ENCODE measurements at regions not wholly inside any gene's neighbourhood (a gene's known extent, or its start where the extent isn't known, plus 50 kb on each side); places are given as distances from the start of the nearest gene placed in this dataset.

GRCh38 chr11:15905366-15906104 lies 450.8 kb downstream of the SOX6 start:
- peak; percentile 23 to 46 for DNase-seq
- 77 to 84% methylated on average over 13 to 16 of the region's 21 CpGs for WGBS, 2 donors
- intact Hi-C loops (cut with DNase I) = no loop called here
- no peaks in the 10 kb centered on the region for H3K4me1 ChIP-seq
- H3K4me3 ChIP-seq (replicated peaks in 1 of 3) = no peak overlapping the region
- no peaks in the 10 kb centered on the region for H3K27me3 ChIP-seq
- peak in 1 of 6 experiments; percentile 11 for TF ChIP-seq CTCF (IDR thresholded peaks at IDR 0.05)
- TF ChIP-seq POLR2A (IDR thresholded peaks at IDR 0.05) = no peak
- H3K9me3 ChIP-seq = no peaks in the 10 kb centered on the region
- no peak overlapping the region for H3K27ac ChIP-seq
- no peaks in the 10 kb centered on the region for H3K36me3 ChIP-seq

- no peak for DNase-seq
- TF ChIP-seq POLR2A (IDR thresholded peaks at IDR 0.05) = no peak
- no peak for TF ChIP-seq CTCF (IDR thresholded peaks at IDR 0.05)
- Histone ChIP-seq H3K27me3 (no peaks in the 10 kb centered on the region), H3K36me3 (no peaks in the 10 kb centered on the region), H3K4me3 (replicated peaks in 1 of 3) (no peak overlapping the region), H3K4me1 (no peaks in the 10 kb centered on the region), H3K9me3 (no peaks in the 10 kb centered on the region), H3K27ac (no peak overlapping the region)
- WGBS, 2 donors = 84% methylated on average over 15 of the region's 15 CpGs
- intact Hi-C loops (cut with DNase I) = no loop called here
Measured at GRCh38 chr11:15906481-15907035, 449.8 kb downstream of the SOX6 start.

GRCh38 chr11:15907806-15908205 lies 448.5 kb downstream of the SOX6 start:
- no peaks in the 10 kb centered on the region for H3K9me3 ChIP-seq
- H3K27ac ChIP-seq = no peak overlapping the region
- no peaks in the 10 kb centered on the region for H3K27me3 ChIP-seq
- intact Hi-C loops (cut with DNase I) = no loop called here
- H3K4me3 ChIP-seq (replicated peaks in 1 of 3) = no peak overlapping the region
- H3K36me3 ChIP-seq = no peaks in the 10 kb centered on the region
- WGBS, 2 donors = 95 to 99% methylated on average over 3 of the region's 3 CpGs
- H3K4me1 ChIP-seq = no peaks in the 10 kb centered on the region
- TF ChIP-seq POLR2A (IDR thresholded peaks at IDR 0.05) = no peak
- no peak for DNase-seq

- WGBS, 2 donors = 88 to 92% methylated on average over 11 of the region's 11 CpGs
- TF ChIP-seq POLR2A (IDR thresholded peaks at IDR 0.05) (no peak), CTCF (IDR thresholded peaks at IDR 0.05) (no peak)
- H3K9me3 ChIP-seq = no peaks in the 10 kb centered on the region
- intact Hi-C loops (cut with DNase I) = no loop called here
- H3K4me1 ChIP-seq = no peaks in the 10 kb centered on the region
- no peak overlapping the region for H3K27ac ChIP-seq
- H3K36me3 ChIP-seq = no peaks in the 10 kb centered on the region
- no peak overlapping the region for H3K4me3 ChIP-seq (replicated peaks in 1 of 3)
- DNase-seq = no peak
- H3K27me3 ChIP-seq = no peaks in the 10 kb centered on the region
Measured at GRCh38 chr11:15909937-15910598, 446.3 kb downstream of the SOX6 start.

GRCh38 chr11:15910761-15911160 lies 445.6 kb downstream of the SOX6 start:
- WGBS, 2 donors = 91 to 93% methylated on average over 7 of the region's 7 CpGs
- Histone ChIP-seq H3K4me1 (no peaks in the 10 kb centered on the region), H3K27ac (no peak overlapping the region), H3K36me3 (no peaks in the 10 kb centered on the region), H3K27me3 (no peaks in the 10 kb centered on the region), H3K9me3 (no peaks in the 10 kb centered on the region), H3K4me3 (replicated peaks in 1 of 3) (no peak overlapping the region)
- no peak for TF ChIP-seq CTCF (IDR thresholded peaks at IDR 0.05)
- TF ChIP-seq POLR2A (IDR thresholded peaks at IDR 0.05) = no peak
- intact Hi-C loops (cut with DNase I) = no loop called here
- DNase-seq = no peak
